ENCODE measurements at regions not wholly inside any gene's neighbourhood (a gene's known extent, or its start where the extent isn't known, plus 50 kb on each side); places are given as distances from the start of the nearest gene placed in this dataset.
"Not testable (repeated sequence)": the region's sequence is repeated elsewhere in the genome, so short reads cannot be mapped to it uniquely, and the experiment has no call there.

GRCh38 chr5:164220522-164220921 is 715.1 kb downstream of the MAT2B start:
- DNase-seq, result no peak

- DNase-seq, result no peak
These were observed 718.8 kb downstream of the MAT2B start for GRCh38 chr5:164224236-164224635.

GRCh38 chr5:164224772-164225171 is 719.4 kb downstream of the MAT2B start:
- DNase-seq, result no peak

- no peak for DNase-seq
These were observed 724.9 kb downstream of the MAT2B start for GRCh38 chr5:164230341-164230740.

GRCh38 chr5:164233791-164234190 is 728.4 kb downstream of the MAT2B start:
- no peak for DNase-seq

- DNase-seq, result no peak
These were observed 728.9 kb downstream of the MAT2B start for GRCh38 chr5:164234321-164234720.

GRCh38 chr5:164235300-164235891 is 730.0 kb downstream of the MAT2B start:
- no peak for DNase-seq

- no peak for DNase-seq
These were observed 732.1 kb downstream of the MAT2B start for GRCh38 chr5:164237486-164237885.

GRCh38 chr5:164251781-164252180 is 746.4 kb downstream of the MAT2B start:
- not testable (repeated sequence) for DNase-seq

GRCh38 chr5:164253764-164254163 is 748.3 kb downstream of the MAT2B start:
- DNase-seq, result no peak

GRCh38 chr5:164255598-164256213 is 750.3 kb downstream of the MAT2B start:
- DNase-seq, result no peak

GRCh38 chr5:164256351-164256750 is 750.9 kb downstream of the MAT2B start:
- DNase-seq, result no peak

- DNase-seq, result no peak
These were observed 751.5 kb downstream of the MAT2B start for GRCh38 chr5:164256954-164257353.

- DNase-seq, result no peak
These were observed 760.1 kb downstream of the MAT2B start for GRCh38 chr5:164265566-164265965.

GRCh38 chr5:164266571-164266970 is 761.2 kb downstream of the MAT2B start:
- DNase-seq, result no peak

GRCh38 chr5:164277720-164278119 is 772.3 kb downstream of the MAT2B start:
- no peak for DNase-seq

- no peak for DNase-seq
These were observed 784.1 kb downstream of the MAT2B start for GRCh38 chr5:164289526-164289925.

- no peak for DNase-seq
These were observed 791.2 kb downstream of the MAT2B start for GRCh38 chr5:164296603-164297080.

GRCh38 chr5:164298165-164298564 is 792.7 kb downstream of the MAT2B start:
- DNase-seq, result no peak

- DNase-seq, result no peak
These were observed 794.9 kb downstream of the MAT2B start for GRCh38 chr5:164300295-164300694.

GRCh38 chr5:164301136-164301535 is 795.7 kb downstream of the MAT2B start:
- DNase-seq, result no peak

GRCh38 chr5:164301708-164302107 is 796.3 kb downstream of the MAT2B start:
- no peak for DNase-seq

GRCh38 chr5:164302533-164303235 is 797.3 kb downstream of the MAT2B start:
- DNase-seq, result no peak

- no peak for DNase-seq
These were observed 798.3 kb downstream of the MAT2B start for GRCh38 chr5:164303646-164304215.
